ENCODE measurements at regions not wholly inside any gene's neighbourhood (a gene's known extent, or its start where the extent isn't known, plus 50 kb on each side); places are given as distances from the start of the nearest gene placed in this dataset.

GRCh38 chr4:174437324-174437723 lies 85.0 kb downstream of the HPGD start:
- H2BK120ac ChIP-seq (ENCODE audit: low read depth, low read length) = no peak overlapping the region
- no peak overlapping the region for H2AK5ac ChIP-seq (ENCODE audit: low read depth, low read length)
- no peak overlapping the region for H2AFZ ChIP-seq (replicated peaks; ENCODE audit: low read length, poor library complexity)
- H3K27ac ChIP-seq (ENCODE audit: insufficient read depth, low read length) = no peak overlapping the region
- no peak overlapping the region for H3K18ac ChIP-seq (ENCODE audit: low read depth, low read length)
- H3K4ac ChIP-seq (ENCODE audit: low read depth, low read length) = no peak overlapping the region
- CTCF ChIA-PET = no interaction called here
- H3K23ac ChIP-seq (ENCODE audit: low read depth, low read length) = no peak overlapping the region
- no peaks in the 10 kb centered on the region for H3K27me3 ChIP-seq (ENCODE audit: control insufficient read depth, insufficient read depth, low read length)
- no peak overlapping the region for H3K4me3 ChIP-seq (ENCODE audit: insufficient read depth, low read depth, low read length)
- no peak overlapping the region for H2BK20ac ChIP-seq (ENCODE audit: low read depth, low read length)
- H4K5ac ChIP-seq (ENCODE audit: low read depth, low read length) = no peak overlapping the region
- H4K20me1 ChIP-seq (ENCODE audit: insufficient read depth, low read length) = no peaks in the 10 kb centered on the region
- H3K14ac ChIP-seq (replicated peaks; ENCODE audit: low read depth, low read length) = no peak overlapping the region
- no peak overlapping the region for H4K8ac ChIP-seq (ENCODE audit: low read depth in 2 of 2, low read length in 2 of 2)
- no peak overlapping the region for H2BK15ac ChIP-seq (ENCODE audit: low read depth, low read length)
- POLR2A ChIA-PET (ENCODE audit: unreplicated experiment) = no interaction called here
- in situ Hi-C loops (cut with MboI; ENCODE audit: low sequenced_read_pairs) (no loop called here), intact Hi-C loops (cut with micrococcal nuclease) (no loop called here), dilution Hi-C loops (cut with HindIII; ENCODE audit: low sequenced_read_pairs, unreplicated experiment) (no loop called here)
- H3K9me3 ChIP-seq (ENCODE audit: control insufficient read depth, insufficient read depth, low read length) = peaks cover 2% of the 10 kb centered on the region; the same call in 1 of the 2 replicates
- no peak overlapping the region for H3K4me2 ChIP-seq (ENCODE audit: low read depth, low read length)
- no peaks in the 10 kb centered on the region for H3K36me3 ChIP-seq (ENCODE audit: control insufficient read depth, insufficient read depth, low read length)
- ATAC-seq (ENCODE audit: low read depth) (no peak; the same call in 1 of the 2 replicates), DNase-seq (peak; percentile 36)
- H3K79me1 ChIP-seq (ENCODE audit: low read depth in 1 of 2, low read length in 2 of 2) = no peaks in the 10 kb centered on the region
- H3K9ac ChIP-seq (ENCODE audit: low read depth, low read length) = no peak overlapping the region
- no CpG with 5 or more reads among the region's 2 CpGs for WGBS, 2 experiments (ENCODE audit: extremely low coverage in 2 of 2, insufficient read length in 1 of 2)
- no TSS peak for BruUV-seq (replicated peaks)
- no peak overlapping the region for H4K91ac ChIP-seq (ENCODE audit: insufficient read depth, low read depth, low read length)
- no peak overlapping the region for H3K56ac ChIP-seq (ENCODE audit: extremely low read depth, insufficient read depth, low read length)
- TF ChIP-seq FOS (IDR thresholded peaks at IDR 0.05; ENCODE audit: low read depth, low read length) = no peak
- no peak for TF ChIP-seq RCOR1 (IDR thresholded peaks at IDR 0.05; ENCODE audit: insufficient replicate concordance, low read length)
- TF ChIP-seq MXI1 (IDR thresholded peaks at IDR 0.05; ENCODE audit: borderline replicate concordance, low read depth, low read length) = no peak
- TF ChIP-seq ELK1 (IDR thresholded peaks at IDR 0.05; ENCODE audit: borderline replicate concordance, low read depth, low read length) = no peak
- TF ChIP-seq POLR2A (IDR thresholded peaks at IDR 0.05; ENCODE audit: low read depth, low read length) = no peak
- no peak for TF ChIP-seq BHLHE40 (IDR thresholded peaks at IDR 0.05; ENCODE audit: low read depth, low read length)
- TF ChIP-seq USF2 (IDR thresholded peaks at IDR 0.05; ENCODE audit: low read depth, low read length) = no peak
- TF ChIP-seq RAD21 (IDR thresholded peaks at IDR 0.05; ENCODE audit: low read length) = no peak
- TF ChIP-seq SMC3 (IDR thresholded peaks at IDR 0.05; ENCODE audit: low read depth, low read length) = no peak
- TF ChIP-seq MAFK (IDR thresholded peaks at IDR 0.05; ENCODE audit: low read depth, low read length) = no peak
- no peak for TF ChIP-seq MAZ (IDR thresholded peaks at IDR 0.05; ENCODE audit: borderline replicate concordance, low read depth, low read length)
- no peaks in the 10 kb centered on the region for H3K4me1 ChIP-seq (ENCODE audit: control insufficient read depth, insufficient read depth, low read length)
- no peak overlapping the region for H2AK9ac ChIP-seq (replicated peaks; ENCODE audit: low read depth, low read length, poor library complexity)
- no peak overlapping the region for H2BK5ac ChIP-seq (ENCODE audit: low read depth, low read length, poor library complexity, severe bottlenecking)
- H3K9me1 ChIP-seq (ENCODE audit: insufficient read depth, low read length) = no peaks in the 10 kb centered on the region
